NOMO-1 (cell line): ENCODE measurements at regions not wholly inside any gene's neighbourhood (a gene's known extent, or its start where the extent isn't known, plus 50 kb on each side); places are given as distances from the start of the nearest gene placed in this dataset.
A peak's percentile ranks its signal among the peaks of the same experiment; 100 is the strongest.

Experiments used
- DNase-seq, 2 experiments: peaks; one replicate each; lab custom pipeline; 2025; ENCODE audit not compliant: unreplicated experiment in 2 of 2; lab: John Stamatoyannopoulos, UW

- DNase-seq = no peak
Observed at GRCh38 chr17:62121025-62121730, 56.1 kb upstream of the MED13 start.

- DNase-seq = peak in 1 of 2 experiments; percentile 34
Observed at GRCh38 chr17:62119373-62119772, 54.3 kb upstream of the MED13 start.
